Activated gamma-delta T cell treated with anti-CD3 and anti-CD28 coated beads, Interleukin-2, amount 50 U/mL, for 16 hours (primary cell): ENCODE measurements at regions not wholly inside any gene's neighbourhood (a gene's known extent, or its start where the extent isn't known, plus 50 kb on each side); places are given as distances from the start of the nearest gene placed in this dataset.

Source experiments
- DNase-seq: peaks from one replicate; pipeline ENCODE4 v3.0.0-alpha.2; 2020; ENCODE audit warnings: low read depth

DNA sequence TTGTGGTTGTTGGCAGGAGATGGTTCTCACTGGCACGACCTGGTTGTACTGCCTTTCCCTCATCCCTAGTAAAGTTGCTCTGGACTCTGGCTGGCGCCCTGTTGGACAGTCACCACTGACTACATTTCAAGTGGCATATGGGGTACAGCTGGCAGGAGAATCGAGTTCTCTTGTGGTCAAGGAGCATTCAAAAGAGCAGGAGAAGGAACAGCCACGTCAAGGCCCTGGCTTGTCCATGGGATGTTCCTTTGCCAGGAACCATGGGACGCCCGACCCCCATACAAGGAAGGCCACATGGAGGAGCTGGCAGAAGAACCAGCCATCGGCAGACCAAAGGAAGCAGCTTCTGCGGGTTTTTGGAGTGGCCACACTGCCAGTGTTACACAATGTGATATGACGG lies 87.0 kb upstream of the SLC25A13 start:
- no peak for DNase-seq

DNA sequence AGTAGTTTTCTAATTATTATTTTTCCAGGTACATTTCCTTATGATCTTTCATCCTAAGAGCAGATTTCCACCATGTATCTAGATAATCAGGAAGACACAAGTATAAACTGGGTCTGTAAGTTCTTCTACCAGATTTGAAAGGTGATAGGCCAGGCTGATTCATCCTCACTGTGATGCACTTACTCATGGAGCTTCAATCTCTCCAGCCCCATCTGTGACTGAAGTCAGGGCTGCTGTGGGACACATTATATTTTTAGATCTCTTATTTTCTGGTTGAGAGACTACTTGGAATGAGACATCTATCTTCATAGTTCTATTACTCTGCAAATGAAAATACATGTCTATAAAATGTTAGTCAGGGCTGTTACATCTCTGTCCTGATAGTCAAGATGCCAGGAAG lies 85.5 kb upstream of the SLC25A13 start:
- DNase-seq = no peak

DNA sequence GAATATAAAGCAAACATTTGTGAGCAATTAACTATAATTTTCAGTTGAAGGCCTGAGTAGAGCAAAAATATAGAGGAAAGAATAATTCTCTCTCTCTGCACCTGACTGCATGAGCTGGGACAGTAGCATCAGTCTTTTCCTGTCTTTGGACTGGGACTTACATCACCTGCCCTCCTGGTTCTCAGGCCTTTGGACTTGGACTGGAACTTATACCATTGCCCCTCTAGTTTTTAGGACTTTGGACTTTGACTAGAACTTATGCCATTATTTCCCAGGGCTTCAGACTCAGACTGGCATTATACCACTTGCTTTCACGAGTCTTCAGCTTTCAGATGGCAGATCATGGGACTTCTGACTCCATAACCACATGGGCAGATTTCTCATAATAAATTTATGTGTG lies 81.0 kb upstream of the SLC25A13 start:
- DNase-seq = no peak

DNA sequence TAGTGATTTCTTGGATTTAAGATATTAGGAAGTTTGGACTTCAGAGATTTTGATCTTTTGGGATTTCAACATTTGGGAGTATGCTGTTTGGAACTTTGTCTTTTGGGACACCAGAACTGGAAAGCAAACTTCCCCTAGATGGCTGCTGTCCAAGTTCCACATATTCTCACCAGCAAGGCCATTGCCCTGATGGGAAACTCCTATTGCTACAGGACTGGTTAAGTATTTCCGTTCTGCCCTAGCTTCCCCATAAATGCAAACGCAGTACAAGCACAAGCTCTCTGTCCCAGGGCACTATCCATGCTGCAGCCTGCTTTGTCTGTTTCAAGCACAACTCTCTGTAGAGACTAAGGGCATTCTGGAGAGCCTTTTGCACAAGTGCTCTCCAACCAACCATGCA lies 79.3 kb upstream of the SLC25A13 start:
- no peak for DNase-seq

DNA sequence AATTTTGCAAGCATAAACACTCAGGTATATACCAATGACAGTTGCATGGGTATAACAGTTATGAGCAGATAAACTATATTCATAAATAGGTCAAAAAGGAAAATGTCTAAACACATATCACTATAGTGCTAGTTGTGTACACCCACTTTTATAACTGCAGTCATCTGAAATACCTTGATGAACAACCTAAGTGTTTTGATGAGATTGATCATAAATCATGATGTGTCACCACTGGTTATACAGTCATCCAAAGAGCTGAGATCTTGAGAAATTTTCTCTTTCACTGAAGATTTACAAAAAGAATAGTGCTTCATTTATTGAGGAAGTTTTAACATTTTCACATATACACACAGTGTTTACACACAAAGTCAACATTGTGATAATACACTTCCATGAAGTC lies 78.6 kb upstream of the SLC25A13 start:
- DNase-seq = no peak

DNA sequence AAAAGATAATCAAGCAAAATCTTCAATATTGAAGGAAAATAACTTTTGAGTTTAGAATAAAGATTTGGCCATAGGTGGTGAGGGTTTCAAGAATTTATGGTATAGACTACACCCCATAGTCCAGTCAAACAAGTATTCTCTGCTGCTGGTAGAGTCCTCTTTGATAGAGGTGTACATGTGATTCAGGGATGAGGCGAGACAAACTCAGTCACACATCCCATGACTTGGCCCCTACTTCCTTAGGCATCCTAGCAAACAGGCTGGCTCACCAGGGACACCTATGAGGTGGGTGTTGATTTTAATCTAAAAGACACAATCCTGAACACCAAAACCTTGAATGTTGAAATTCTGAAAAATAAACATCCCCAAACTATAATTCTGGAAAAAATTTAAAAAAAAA lies 78.1 kb upstream of the SLC25A13 start:
- no peak for DNase-seq

DNA sequence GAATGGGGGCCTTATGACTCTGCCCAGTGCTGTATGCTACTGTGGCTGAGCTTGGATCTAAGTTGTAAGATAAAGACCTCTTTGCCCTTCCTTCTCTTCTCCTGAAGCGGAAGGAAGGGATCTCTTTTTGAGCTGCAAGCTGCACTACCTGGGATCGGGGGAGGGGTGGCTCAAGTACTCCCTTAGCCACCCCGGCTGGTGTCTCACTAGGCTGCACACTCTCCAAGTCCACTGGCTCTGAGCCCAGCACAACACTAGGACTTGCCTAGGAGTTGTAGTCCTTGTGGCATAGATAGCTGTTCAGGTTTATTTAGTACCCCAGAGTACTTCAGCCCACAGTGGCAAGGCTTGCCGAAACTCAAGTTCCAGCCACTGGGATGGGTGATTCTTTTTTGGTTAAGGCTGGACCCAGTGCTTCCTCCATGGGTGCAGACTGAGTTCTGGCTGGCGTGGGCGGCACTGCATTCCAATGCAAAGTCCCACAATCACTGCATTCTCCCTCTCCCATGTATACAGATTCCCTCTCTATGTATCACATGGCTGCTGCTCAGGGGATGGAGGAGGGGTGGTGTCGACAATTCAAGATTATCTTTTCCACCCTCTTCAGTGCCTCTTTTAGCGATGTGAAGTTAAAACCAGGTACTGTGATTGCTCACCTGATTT lies 76.2 kb upstream of the SLC25A13 start:
- no peak for DNase-seq

DNA sequence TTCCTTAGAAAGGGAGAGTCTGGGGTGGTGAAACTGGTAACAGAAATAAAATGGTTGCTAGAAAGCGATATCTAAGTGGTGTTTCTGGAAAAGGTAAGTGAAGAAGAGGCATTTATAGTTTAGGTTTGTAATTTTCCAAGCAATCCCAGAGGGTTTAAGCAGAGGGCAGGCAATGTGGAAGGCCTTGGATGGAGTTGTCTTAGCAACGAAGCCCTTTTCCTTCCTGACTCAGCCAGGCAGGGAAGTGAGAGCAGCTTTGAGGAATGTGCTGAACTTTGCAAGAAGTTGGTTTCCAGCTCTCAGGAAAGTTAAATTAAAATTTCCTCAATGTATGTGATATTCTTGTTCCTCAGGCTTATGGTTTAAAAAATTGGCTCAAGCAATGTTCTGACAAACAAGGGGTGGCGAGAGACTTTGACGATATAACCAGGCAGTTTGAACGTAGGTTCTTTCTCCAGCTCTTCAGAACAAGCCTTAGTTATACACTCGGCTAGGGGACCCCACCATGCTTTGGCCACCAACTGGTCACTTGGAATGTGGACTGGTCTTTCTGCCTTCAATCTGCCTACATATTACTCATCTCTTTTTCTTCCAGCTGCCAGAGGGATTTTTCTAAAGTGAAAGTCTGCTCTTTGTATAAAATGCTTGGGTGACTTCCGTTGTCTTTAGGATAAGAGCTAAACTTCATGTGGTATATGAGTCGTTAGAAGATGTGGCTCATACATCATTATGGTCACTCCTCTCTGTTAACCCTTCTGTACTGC lies 66.9 kb upstream of the SLC25A13 start:
- no peak for DNase-seq

DNA sequence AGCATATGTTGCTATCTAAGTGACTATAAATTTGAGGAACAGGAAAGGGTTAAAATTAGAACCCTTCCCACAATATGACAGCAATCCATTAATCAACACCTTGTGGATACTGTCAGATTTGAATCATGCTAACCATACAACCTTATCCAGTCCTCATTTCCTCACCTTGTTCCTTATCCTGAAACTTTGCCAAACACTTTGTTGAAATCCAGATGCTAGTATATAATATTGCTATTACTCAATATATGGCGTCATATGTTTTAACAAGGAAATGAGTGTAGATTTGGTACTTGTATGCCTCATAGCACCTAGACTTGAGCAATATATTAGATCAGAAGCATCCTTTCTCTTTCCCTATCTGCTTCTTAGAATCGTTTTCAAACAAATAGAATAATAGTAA lies 66.3 kb upstream of the SLC25A13 start:
- DNase-seq = no peak

DNA sequence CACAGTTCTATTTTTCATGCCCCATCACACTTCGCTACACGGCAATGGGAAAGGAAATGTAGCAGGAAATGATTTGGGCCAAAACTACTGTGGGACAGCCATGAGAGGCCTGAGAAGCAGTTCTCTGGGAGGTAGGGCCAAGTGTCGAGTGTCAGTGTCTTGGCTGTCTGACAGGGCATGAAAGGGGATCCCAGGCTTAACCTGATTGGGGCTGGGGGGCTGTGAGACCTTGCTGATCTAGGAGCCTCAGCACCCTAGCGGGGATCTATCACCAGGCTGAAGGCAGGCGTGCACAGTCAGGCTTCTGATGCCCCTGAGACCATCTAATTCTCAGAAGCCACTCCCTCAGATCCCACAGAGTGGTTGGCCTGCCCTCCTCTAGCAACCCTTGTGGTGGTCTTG lies 58.2 kb upstream of the SLC25A13 start:
- no peak for DNase-seq

DNA sequence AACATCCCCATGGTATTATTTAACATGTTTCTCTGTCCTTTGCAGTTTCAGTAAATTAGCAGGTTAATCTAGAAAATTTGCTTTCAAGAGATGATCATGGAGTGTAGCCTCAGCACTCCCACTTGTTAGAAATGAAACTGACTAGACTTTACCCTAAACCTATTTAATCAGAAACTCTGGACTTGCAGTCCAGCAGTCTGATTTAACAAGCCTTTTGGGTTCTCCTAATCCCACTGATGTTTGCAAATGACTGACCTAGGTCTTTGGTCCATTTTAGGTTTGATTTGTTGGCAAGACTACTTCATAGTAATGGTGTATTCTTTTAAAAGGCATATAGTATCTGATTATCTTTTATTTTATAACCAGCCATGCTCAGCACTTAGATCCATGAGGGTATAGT lies 55.5 kb upstream of the SLC25A13 start:
- no peak for DNase-seq
